ENCODE measurements at regions not wholly inside any gene's neighbourhood (a gene's known extent, or its start where the extent isn't known, plus 50 kb on each side); places are given as distances from the start of the nearest gene placed in this dataset.

DNA sequence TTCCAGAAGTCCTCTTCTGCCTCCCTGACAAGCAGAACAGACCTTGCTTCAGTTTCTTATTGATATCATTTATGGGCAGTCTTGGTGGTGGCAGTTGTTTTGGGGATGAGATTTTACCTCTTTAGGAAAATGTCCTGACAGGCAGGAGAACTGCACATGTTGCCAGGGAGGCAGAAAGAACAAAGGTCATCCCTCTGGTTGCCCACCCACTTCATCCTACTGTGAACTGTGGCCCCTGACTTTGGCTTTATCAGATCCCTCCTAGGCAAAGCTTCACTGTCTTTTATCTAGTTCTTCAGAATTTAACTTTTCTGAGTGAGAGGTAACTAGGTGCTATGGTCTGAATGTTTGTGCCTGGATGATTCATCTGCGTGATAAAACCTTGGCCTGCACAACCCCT is 2071.3 kb upstream of the CELF4 start:
- Histone ChIP-seq H3K36me3 (no peaks in the 10 kb centered on the region), H3K27ac (no peak overlapping the region), H3K4me1 (no peaks in the 10 kb centered on the region), H3K27me3 (ENCODE audit: low read depth) (no peaks in the 10 kb centered on the region), H3K4me3 (no peak overlapping the region), H3K9me3 (no peaks in the 10 kb centered on the region)
- intact Hi-C loops (cut with DNase I), result no loop called here
- no peak for ATAC-seq
- DNase-seq, result no peak
- TF ChIP-seq, protein P1, sequence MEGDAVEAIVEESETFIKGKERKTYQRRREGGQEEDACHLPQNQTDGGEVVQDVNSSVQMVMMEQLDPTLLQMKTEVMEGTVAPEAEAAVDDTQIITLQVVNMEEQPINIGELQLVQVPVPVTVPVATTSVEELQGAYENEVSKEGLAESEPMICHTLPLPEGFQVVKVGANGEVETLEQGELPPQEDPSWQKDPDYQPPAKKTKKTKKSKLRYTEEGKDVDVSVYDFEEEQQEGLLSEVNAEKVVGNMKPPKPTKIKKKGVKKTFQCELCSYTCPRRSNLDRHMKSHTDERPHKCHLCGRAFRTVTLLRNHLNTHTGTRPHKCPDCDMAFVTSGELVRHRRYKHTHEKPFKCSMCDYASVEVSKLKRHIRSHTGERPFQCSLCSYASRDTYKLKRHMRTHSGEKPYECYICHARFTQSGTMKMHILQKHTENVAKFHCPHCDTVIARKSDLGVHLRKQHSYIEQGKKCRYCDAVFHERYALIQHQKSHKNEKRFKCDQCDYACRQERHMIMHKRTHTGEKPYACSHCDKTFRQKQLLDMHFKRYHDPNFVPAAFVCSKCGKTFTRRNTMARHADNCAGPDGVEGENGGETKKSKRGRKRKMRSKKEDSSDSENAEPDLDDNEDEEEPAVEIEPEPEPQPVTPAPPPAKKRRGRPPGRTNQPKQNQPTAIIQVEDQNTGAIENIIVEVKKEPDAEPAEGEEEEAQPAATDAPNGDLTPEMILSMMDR (IDR thresholded peaks at IDR 0.05), result no peak

GRCh38 chr18:39635966-39636365 is 2070.4 kb upstream of the CELF4 start:
- H3K9me3 ChIP-seq, result no peaks in the 10 kb centered on the region
- no peak overlapping the region for H3K4me3 ChIP-seq
- ATAC-seq (no peak), DNase-seq (no peak)
- intact Hi-C loops (cut with DNase I), result no loop called here
- H3K27ac ChIP-seq, result no peak overlapping the region
- H3K36me3 ChIP-seq, result no peaks in the 10 kb centered on the region
- no peaks in the 10 kb centered on the region for H3K4me1 ChIP-seq
- TF ChIP-seq, protein P1 (IDR thresholded peaks at IDR 0.05), result no peak
- H3K27me3 ChIP-seq (ENCODE audit: low read depth), result no peaks in the 10 kb centered on the region

DNA sequence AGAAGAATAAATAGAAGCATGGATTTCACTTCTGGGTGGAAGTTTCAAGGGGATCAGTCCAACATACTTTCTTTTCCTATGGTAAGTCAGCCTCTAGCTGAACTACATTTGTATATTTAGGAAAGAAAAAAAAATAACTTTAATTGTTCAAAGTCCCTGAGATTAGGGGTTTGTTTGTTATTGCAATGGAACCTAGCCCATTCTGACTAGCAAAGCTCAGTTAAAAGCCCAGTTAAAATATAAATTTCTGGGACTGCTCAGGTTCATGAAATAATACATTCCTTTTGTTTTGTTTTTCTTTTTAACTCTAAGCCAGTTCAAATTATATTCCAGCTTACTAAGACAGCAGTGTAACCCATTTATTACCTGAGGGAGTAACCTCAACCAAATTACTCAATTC is 2069.6 kb upstream of the CELF4 start:
- no peaks in the 10 kb centered on the region for H3K9me3 ChIP-seq
- no peaks in the 10 kb centered on the region for H3K36me3 ChIP-seq
- no peaks in the 10 kb centered on the region for H3K4me1 ChIP-seq
- no peak overlapping the region for H3K27ac ChIP-seq
- no peak for DNase-seq
- no peaks in the 10 kb centered on the region for H3K27me3 ChIP-seq (ENCODE audit: low read depth)
- intact Hi-C loops (cut with DNase I), result no loop called here
- TF ChIP-seq, protein P1 (IDR thresholded peaks at IDR 0.05), result no peak
- no peak for ATAC-seq
- H3K4me3 ChIP-seq, result no peak overlapping the region

DNA sequence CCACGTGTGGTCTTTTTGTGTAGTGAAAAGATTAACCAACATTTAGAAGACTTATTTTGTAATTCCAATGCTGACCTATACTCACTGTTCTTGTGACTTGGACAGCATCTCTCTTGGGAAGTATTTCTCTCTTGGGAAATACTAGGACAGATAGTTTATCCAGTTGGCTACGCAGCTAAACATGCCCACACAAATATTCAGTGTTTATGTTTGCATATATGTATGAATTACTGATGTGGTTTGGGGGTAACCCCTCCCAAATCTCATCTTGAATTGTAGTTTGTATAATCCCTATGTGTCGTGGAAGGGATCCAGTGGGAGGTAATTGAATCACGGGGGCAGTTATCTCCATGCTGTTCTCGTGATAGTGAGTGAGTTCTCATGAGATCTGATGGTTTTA is 2062.3 kb upstream of the CELF4 start:
- no peak overlapping the region for H3K27ac ChIP-seq

GRCh38 chr18:39624961-39625360 is 2059.4 kb upstream of the CELF4 start:
- intact Hi-C loops (cut with DNase I), result no loop called here
- Histone ChIP-seq H3K4me3 (no peak overlapping the region), H3K27me3 (ENCODE audit: low read depth) (no peaks in the 10 kb centered on the region), H3K9me3 (no peaks in the 10 kb centered on the region), H3K36me3 (no peaks in the 10 kb centered on the region), H3K27ac (no peak overlapping the region), H3K4me1 (peaks cover 4% of the 10 kb centered on the region)
- TF ChIP-seq, protein P1 (IDR thresholded peaks at IDR 0.05), result no peak
- no peak for ATAC-seq
- DNase-seq, result no peak

More for the DNA sequence above, 2062.3 kb upstream of the CELF4 start:
- intact Hi-C loops (cut with DNase I), result no loop called here
- H3K4me3 ChIP-seq, result no peak overlapping the region
- ATAC-seq (no peak), DNase-seq (no peak)
- H3K4me1 ChIP-seq, result peaks cover 4% of the 10 kb centered on the region
- no peaks in the 10 kb centered on the region for H3K9me3 ChIP-seq
- TF ChIP-seq, protein P1 (IDR thresholded peaks at IDR 0.05), result no peak
- H3K27me3 ChIP-seq (ENCODE audit: low read depth), result no peaks in the 10 kb centered on the region
- H3K36me3 ChIP-seq, result no peaks in the 10 kb centered on the region

DNA sequence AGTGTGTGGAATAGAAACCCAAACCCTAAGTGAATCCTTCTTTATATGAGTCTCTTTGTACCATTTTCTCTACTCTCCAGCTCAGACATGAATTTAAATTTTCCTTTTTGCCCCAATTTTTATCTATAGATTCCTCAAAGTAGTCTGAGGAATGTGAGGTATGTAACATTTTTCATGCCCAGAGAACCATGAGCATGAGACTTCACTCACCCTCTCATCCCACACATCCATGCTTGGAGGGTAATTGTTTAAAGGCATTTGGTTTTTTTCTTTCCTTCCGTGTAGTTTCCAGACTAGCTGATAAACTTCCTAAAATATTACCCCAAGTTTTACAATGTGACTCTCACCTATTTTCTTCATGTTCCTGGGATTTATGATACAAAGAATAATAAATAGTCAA is 2056.8 kb upstream of the CELF4 start:
- DNase-seq (no peak), ATAC-seq (no peak)
- Histone ChIP-seq H3K9me3 (no peaks in the 10 kb centered on the region), H3K27ac (no peak overlapping the region), H3K4me3 (no peak overlapping the region), H3K36me3 (no peaks in the 10 kb centered on the region), H3K27me3 (ENCODE audit: low read depth) (no peaks in the 10 kb centered on the region), H3K4me1 (no peaks in the 10 kb centered on the region)
- TF ChIP-seq, protein P1 (IDR thresholded peaks at IDR 0.05), result no peak
- intact Hi-C loops (cut with DNase I), result no loop called here
